ENCODE measurements at regions not wholly inside any gene's neighbourhood (a gene's known extent, or its start where the extent isn't known, plus 50 kb on each side); places are given as distances from the start of the nearest gene placed in this dataset.

GRCh38 chr7:41878309-41879295, 175.7 kb upstream of the INHBA start:
- no peak for DNase-seq (ENCODE audit: low read depth in 3 of 3)

GRCh38 chr7:41877118-41877517, 174.2 kb upstream of the INHBA start:
- DNase-seq (ENCODE audit: low read depth in 3 of 3) = no peak

DNA sequence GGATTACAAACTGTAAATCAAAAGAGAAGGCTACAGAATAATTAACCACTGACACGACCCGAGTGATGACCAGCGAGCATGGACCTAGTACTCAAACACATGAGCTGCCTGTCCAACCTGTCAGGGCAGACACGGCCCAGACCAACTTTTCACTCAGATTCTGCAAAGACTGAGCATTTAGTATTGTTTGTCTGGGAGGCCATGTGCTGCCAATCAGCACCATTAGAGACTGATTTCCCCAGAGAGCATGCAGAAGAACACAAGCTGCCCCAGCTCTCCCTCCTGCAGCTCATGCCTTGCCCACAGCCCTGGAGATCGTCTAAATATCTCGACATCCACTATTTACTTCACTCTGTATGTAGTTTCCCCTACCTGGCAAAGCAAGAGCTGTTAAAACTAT, 172.6 kb upstream of the INHBA start:
- no peak for DNase-seq (ENCODE audit: low read depth in 3 of 3)

DNA sequence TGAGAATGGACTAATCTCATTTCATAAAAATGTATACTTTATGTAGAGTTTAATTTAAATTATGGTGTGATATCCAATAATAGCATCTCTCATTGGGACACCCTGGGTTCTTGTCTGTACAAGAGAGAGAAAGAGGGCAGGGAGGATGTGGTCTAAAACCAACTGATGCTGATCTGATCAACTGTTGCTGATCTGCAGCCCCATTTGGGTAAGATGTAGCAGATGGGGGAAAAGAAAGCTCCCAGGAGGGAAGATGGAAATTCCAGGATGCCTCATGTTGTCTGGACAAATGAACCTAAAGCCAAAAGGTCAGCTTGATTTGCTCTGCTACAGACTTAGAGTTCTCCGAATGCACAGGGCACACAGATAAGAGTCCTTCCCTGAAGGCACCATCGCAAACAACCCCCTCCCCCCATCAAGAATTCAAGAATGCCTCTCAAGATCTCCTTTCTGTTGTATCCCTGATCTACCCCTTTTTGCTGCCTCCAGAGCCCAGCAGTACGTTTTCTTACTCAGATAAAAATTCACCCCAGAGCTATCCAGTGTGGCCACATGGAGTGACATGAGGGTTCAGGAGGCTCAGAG, 171.4 kb upstream of the INHBA start:
- DNase-seq (ENCODE audit: low read depth in 3 of 3) = no peak

GRCh38 chr7:41873741-41874140, 170.9 kb upstream of the INHBA start:
- no peak for DNase-seq (ENCODE audit: low read depth in 3 of 3)

- no peak for DNase-seq (ENCODE audit: low read depth in 3 of 3)
Measured at GRCh38 chr7:41872966-41873365, 170.1 kb upstream of the INHBA start.

DNA sequence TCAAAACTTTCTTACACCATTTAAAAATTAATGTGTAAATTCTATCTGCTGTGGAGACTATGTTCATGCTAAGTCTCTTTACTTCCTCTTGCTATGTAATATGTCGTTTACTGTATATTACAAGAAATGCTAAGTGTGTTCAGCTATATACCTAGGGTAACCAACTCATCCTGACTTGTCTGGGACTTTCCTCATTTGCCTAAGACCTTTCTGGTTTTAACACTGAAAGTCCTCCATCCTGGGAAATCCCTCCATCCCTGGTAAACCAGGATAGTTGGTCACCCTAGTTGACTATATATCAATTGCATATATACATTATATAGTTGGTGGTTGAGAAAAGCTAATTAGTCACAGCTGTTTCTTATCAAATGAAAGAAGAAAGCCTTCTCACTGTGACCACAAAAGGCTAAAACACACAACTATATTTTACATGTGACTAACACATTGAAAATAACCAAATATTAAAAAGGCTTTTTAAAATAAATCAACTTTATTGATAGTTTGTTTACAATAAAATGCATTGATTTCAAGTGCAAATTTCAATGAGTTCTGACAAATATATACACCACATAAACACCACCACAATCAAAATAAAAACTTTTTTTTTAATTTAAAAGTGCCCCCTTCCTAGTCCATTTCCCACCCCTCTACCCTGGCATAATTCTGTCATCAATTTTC, 167.7 kb upstream of the INHBA start:
- no peak for DNase-seq (ENCODE audit: low read depth in 3 of 3)

DNA sequence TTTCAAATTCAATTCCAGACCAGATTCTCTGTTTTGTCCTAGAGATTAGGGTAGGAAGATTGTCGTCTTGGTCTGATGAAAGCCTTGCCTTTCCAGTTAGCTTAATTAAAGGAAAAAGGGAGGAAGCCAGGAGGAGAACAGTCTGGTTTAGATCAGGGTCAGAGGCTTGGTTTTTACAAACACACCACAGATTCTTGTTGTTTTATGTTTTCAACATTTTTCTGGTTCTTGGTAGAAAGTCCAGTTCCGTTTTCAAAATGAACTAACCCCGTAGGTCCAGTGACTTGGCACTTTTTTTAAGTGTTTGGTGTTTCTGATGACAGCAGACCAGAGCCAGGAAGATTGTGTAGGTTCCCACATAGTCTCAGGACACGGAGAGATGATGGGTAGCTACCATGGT, 167.1 kb upstream of the INHBA start:
- DNase-seq (ENCODE audit: low read depth in 3 of 3) = no peak

GRCh38 chr7:41869596-41869995, 166.7 kb upstream of the INHBA start:
- no peak for DNase-seq (ENCODE audit: low read depth in 3 of 3)

GRCh38 chr7:41869091-41869490, 166.2 kb upstream of the INHBA start:
- no peak for DNase-seq (ENCODE audit: low read depth in 3 of 3)

DNA sequence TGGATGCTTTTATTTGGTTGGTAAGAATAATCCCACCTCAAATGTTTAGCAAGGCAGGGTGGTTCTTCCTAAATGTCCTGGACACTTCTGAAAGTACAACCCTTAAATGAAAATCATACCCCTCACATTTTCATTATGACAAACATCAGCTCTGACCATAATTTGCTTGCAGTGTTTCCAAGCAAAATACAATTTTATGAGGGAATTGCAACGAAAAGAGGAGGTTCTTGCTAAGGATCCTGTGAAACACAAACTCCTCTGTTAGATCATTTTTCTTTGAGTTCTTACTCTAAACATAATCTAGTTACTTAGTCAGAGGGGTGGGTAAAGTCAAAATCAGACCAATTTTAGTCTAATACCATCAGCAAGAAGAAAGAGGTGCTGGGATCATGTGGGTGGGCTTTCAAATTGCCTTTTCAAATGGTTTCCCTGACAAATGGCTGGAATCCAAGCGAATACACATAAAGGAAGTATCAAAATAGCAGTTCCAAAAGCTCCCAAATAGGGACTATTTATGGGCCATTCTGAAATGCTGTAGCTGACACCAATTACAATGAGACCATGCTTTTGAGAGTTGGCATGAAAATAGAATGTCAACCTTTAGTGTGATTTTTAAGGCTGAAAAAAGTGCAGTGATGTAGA, 164.9 kb upstream of the INHBA start:
- DNase-seq (ENCODE audit: low read depth in 3 of 3) = no peak

DNA sequence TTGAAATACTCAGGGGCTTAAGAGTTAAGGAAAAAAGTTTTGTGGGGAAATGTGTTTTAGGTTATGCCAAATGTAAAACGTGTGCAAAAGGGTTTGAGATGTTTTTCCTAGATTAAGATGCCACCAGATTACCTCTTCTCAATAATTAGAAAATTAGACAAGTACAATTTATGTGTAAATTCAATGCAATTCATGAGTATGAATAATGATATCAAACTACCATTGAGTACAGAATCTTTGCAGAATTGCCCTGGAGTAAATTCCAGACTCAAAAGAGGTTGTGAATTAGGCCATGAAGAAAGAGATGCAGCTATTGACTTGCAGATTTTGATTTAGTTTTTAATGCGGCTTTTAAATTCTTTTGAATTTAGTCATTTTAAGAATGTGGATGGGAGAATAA, 159.4 kb upstream of the INHBA start:
- DNase-seq (ENCODE audit: low read depth in 3 of 3) = no peak

DNA sequence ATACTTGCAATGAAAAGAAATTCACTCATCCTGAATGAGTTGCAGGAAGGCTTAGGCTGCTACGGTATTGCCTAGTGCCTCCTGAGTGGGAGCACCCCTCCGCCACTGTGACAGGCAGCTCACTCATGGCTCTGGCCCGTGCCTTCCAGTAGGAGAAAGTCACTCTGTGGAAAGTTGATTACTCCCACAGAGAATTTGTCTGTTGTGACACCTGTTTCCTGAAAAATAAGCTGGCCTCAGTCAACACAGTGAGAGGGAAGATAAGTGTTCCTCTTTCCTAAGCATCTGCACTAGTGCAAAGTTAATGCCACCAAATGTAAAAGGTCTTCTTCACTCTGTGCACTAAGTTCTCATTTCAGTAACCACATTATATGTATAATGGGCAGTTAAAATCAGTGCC, 158.8 kb upstream of the INHBA start:
- no peak for DNase-seq (ENCODE audit: low read depth in 3 of 3)

DNA sequence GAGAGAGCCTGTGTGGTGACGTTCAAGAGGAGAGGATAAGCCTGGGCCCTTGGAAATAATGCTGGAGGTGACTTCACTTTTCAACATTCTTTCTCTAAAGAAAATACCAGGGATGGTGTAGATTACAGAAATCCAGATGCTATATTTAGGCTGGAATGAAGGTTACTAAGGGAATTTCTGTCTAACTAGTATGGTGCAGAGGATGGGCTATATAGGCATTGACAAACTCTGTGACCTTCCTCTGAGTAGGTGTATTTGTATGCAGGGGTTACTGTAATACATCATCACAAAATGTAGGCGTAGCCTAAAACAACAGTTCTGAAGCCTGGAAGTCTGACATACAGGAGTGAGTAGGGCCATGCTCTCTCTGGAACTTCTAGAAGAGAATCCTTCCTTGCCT, 155.3 kb upstream of the INHBA start:
- DNase-seq (ENCODE audit: low read depth in 3 of 3) = no peak

GRCh38 chr7:41855798-41856197, 152.9 kb upstream of the INHBA start:
- DNase-seq (ENCODE audit: low read depth in 3 of 3) = no peak

GRCh38 chr7:41847606-41848005, 144.7 kb upstream of the INHBA start:
- no peak for DNase-seq (ENCODE audit: low read depth in 3 of 3)

DNA sequence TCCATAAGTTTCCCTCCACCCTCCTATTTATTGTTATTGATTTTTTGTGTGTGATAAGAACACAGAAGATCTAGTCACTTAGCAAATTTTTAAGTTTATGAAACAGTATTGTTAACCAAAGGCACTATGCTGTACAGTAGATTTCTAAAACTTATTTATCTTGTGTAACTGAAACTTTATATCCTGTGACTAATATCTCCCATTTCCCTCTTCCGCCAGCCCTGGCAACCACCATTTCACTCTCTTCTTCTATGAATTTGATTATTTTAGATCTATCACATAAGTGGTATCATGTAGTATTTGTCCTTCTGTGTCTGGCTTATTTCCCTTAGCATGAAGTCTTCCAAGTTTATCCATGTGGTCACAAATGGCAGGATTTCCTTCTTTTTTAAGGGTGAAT, 144.3 kb upstream of the INHBA start:
- no peak for DNase-seq (ENCODE audit: low read depth in 3 of 3)

DNA sequence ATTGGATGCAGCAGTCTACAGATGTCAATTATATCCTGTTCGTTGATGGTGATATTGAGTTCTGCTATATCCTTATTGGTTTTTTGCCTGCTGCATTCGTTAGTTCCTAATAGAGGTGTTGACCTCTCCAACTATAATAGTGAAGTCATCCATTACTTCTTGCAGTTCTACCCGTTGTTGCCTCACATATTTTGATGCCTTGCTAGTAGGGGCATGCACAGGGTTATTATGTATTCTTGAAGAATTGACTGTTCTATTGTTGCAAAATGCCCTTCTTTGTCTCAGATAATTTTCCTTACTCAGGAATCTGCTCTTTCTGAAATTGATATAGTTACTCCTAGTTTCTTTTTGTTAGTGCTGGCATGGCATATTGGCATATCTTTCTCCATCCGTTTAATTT, 140.1 kb upstream of the INHBA start:
- DNase-seq (ENCODE audit: low read depth in 3 of 3) = no peak

GRCh38 chr7:41837916-41838315, 135.0 kb upstream of the INHBA start:
- DNase-seq (ENCODE audit: low read depth in 3 of 3) = no peak

DNA sequence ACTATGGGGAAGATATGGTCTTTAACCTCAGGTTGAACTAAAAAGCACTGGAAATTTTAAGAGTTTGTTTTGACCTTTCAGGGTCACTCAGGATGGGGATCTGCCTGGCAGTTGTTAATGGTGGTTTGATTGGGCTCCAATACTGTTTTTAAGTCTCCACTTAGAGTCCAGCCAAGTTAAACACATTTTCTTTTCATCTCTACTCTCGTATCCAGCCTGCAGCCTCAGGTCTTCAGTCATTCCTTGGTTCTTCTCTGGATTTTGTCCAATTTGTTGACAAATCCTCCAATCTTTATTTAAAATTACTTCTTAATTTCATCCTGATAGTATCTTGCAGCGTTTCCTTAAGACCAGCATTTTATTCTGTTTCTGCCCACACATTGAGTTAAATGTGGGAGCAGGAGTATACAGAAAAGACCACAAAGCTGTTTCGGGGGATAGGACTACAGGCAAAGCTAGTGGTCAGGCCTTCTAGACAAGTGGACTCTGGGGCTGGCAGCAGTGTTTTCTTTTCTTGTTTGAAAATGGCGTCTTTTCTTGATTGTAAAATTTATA, 133.2 kb upstream of the INHBA start:
- DNase-seq (ENCODE audit: low read depth in 3 of 3) = no peak

- DNase-seq (ENCODE audit: low read depth in 3 of 3) = no peak
Measured at GRCh38 chr7:41834805-41835694, 132.2 kb upstream of the INHBA start.
